H9 (cell line): ENCODE measurements at regions not wholly inside any gene's neighbourhood (a gene's known extent, or its start where the extent isn't known, plus 50 kb on each side); places are given as distances from the start of the nearest gene placed in this dataset.

ENCODE experiments used
- DNase-seq: peaks from one replicate; pipeline ENCODE4 v3.0.0-alpha.2; 2017
- H2AFZ ChIP-seq: one replicate; pipeline ENCODE4 v1.6.1; 2013; ENCODE audit warnings: mild to moderate bottlenecking, low read length, control low read depth, moderate library complexity
- H2AK5ac ChIP-seq: 2 replicates; pipeline ENCODE4 v1.6.1; 2013; ENCODE audit warnings: low read length, control low read depth, mixed read lengths; ENCODE audit not compliant: insufficient read length
- H2BK120ac ChIP-seq: one replicate; pipeline ENCODE4 v1.6.1; 2013; ENCODE audit warnings: low read depth, mild to moderate bottlenecking, low read length, control low read depth, inconsistent platforms; ENCODE audit not compliant: poor library complexity, severe bottlenecking
- H2BK12ac ChIP-seq: 2 replicates; pipeline ENCODE4 v1.6.1; 2013; ENCODE audit warnings: low read length, control low read depth, mixed read lengths, low read depth; ENCODE audit not compliant: insufficient read length
- H2BK15ac ChIP-seq: 2 replicates; pipeline ENCODE4 v1.6.1; 2013; ENCODE audit warnings: low read depth, low read length, control low read depth
- H2BK20ac ChIP-seq: one replicate; pipeline ENCODE4 v1.6.1; 2013; ENCODE audit warnings: low read depth, mild to moderate bottlenecking, low read length, control low read depth, inconsistent platforms; ENCODE audit not compliant: poor library complexity, severe bottlenecking
- H2BK5ac ChIP-seq: 2 replicates; pipeline ENCODE4 v1.6.1; 2013; ENCODE audit warnings: low read length, control low read depth, mixed read lengths; ENCODE audit not compliant: insufficient read length
- H3K14ac ChIP-seq: 2 replicates; pipeline ENCODE4 v1.6.1; 2013; ENCODE audit warnings: low read length, control low read depth; ENCODE audit not compliant: insufficient read depth
- H3K18ac ChIP-seq: 2 replicates; pipeline ENCODE4 v1.6.1; 2013; ENCODE audit warnings: low read depth, mild to moderate bottlenecking, mixed read lengths, low read length, control low read depth; ENCODE audit not compliant: insufficient read length
- H3K23ac ChIP-seq: 2 replicates; pipeline ENCODE4 v1.6.1; 2013; ENCODE audit warnings: low read length, control low read depth, mixed read lengths, low read depth; ENCODE audit not compliant: insufficient read length
- H3K23me2 ChIP-seq: 2 replicates; pipeline ENCODE4 v1.6.1; 2013; ENCODE audit warnings: low read depth, mild to moderate bottlenecking, mixed read lengths, low read length, control low read depth; ENCODE audit not compliant: insufficient read length, poor library complexity, severe bottlenecking
- H3K27ac ChIP-seq: 2 replicates; pipeline ENCODE4 v1.5.1; 2013; ENCODE audit warnings: low read length, control low read depth, mixed read lengths, low read depth; ENCODE audit not compliant: insufficient read length
- H3K27me3 ChIP-seq: 2 replicates; pipeline ENCODE4 v1.6.1; 2013; ENCODE audit warnings: low read length, control low read depth, inconsistent platforms; ENCODE audit not compliant: insufficient read depth
- H3K4ac ChIP-seq: 2 replicates; pipeline ENCODE4 v1.6.1; 2013; ENCODE audit warnings: low read depth, mild to moderate bottlenecking, control low read depth, inconsistent platforms, low read length, moderate library complexity
- H3K4me1 ChIP-seq: 2 replicates; pipeline ENCODE4 v1.6.1; 2013; ENCODE audit warnings: low read length, control low read depth, inconsistent platforms; ENCODE audit not compliant: insufficient read depth
- H3K4me2 ChIP-seq: 2 replicates; pipeline ENCODE4 v1.6.1; 2013; ENCODE audit warnings: low read length, control low read depth, mixed read lengths; ENCODE audit not compliant: insufficient read length, insufficient read depth
- H3K56ac ChIP-seq: 2 replicates; pipeline ENCODE4 v1.6.1; 2013; ENCODE audit warnings: low read depth, mild to moderate bottlenecking, mixed read lengths, low read length, control low read depth; ENCODE audit not compliant: insufficient read length
- H3K79me1 ChIP-seq: 2 replicates; pipeline ENCODE4 v1.6.1; 2013; ENCODE audit warnings: low read depth, mild to moderate bottlenecking, moderate library complexity, low read length, control low read depth, inconsistent platforms; ENCODE audit not compliant: insufficient read depth, poor library complexity, severe bottlenecking
- H3K79me2 ChIP-seq: 2 replicates; pipeline ENCODE4 v1.6.1; 2013; ENCODE audit warnings: low read length, control low read depth, inconsistent platforms; ENCODE audit not compliant: insufficient read depth
- H3K9ac ChIP-seq: 2 replicates; pipeline ENCODE4 v1.6.1; 2013; ENCODE audit warnings: low read length, control low read depth, mixed read lengths; ENCODE audit not compliant: insufficient read length; ENCODE audit errors: extremely low read depth
- H3K9me3 ChIP-seq: one replicate; pipeline ENCODE4 v1.6.1; 2013; ENCODE audit warnings: low read depth, low read length, inconsistent platforms; ENCODE audit not compliant: control insufficient read depth
- H3T11ph ChIP-seq: one replicate; pipeline ENCODE4 v1.6.1; 2013; ENCODE audit warnings: mild to moderate bottlenecking, low read length, control low read depth, inconsistent platforms
- H4K20me1 ChIP-seq: one replicate; pipeline ENCODE4 v1.6.1; 2013; ENCODE audit not compliant: control insufficient read depth, insufficient read length, insufficient read depth
- H4K5ac ChIP-seq: 2 replicates; pipeline ENCODE4 v1.6.1; 2013; ENCODE audit warnings: low read depth, mild to moderate bottlenecking, mixed read lengths, low read length, control low read depth; ENCODE audit not compliant: insufficient read length
- H4K8ac ChIP-seq: replicated peaks from 2 replicates; pipeline ENCODE4 v1.6.1; 2013; ENCODE audit warnings: low read length, control low read depth, mixed read lengths, low read depth; ENCODE audit not compliant: insufficient read length
- H4K91ac ChIP-seq: 2 replicates; pipeline ENCODE4 v1.6.1; 2013; ENCODE audit warnings: low read depth, mild to moderate bottlenecking, moderate library complexity, mixed read lengths, low read length, control low read depth; ENCODE audit not compliant: insufficient read length
- H3K27ac Mint-ChIP-seq, 3 experiments: 2 replicates in 2 of 3; 3 replicates in 1 of 3; pipeline ENCODE4 v1.8.0; 2020 to 2021; ENCODE audit warnings: mixed read lengths in 3 of 3, mild to moderate bottlenecking in 1 of 3, moderate library complexity in 1 of 3
- H3K27me3 Mint-ChIP-seq: 2 replicates; pipeline ENCODE4 v1.8.0; 2021; ENCODE audit warnings: low read depth, mild to moderate bottlenecking, moderate library complexity, mixed read lengths
- H3K36me3 Mint-ChIP-seq, 3 experiments: 2 replicates in 2 of 3; 3 replicates in 1 of 3; pipeline ENCODE4 v1.8.0; 2020 to 2021; ENCODE audit warnings: low read depth in 3 of 3, mixed read lengths in 3 of 3; ENCODE audit not compliant: insufficient read depth in 1 of 3
- H3K4me1 Mint-ChIP-seq, 2 experiments: 2 replicates each; pipeline ENCODE4 v1.8.0; 2020; ENCODE audit warnings: mixed read lengths in 2 of 2
- H3K4me3 Mint-ChIP-seq, 2 experiments: 2 replicates in 1 of 2; 3 replicates in 1 of 2; pipeline ENCODE4 v1.8.0; 2020 to 2021; ENCODE audit warnings: mild to moderate bottlenecking in 2 of 2, mixed read lengths in 2 of 2, moderate library complexity in 1 of 2
- H3K9me3 Mint-ChIP-seq, 2 experiments: 2 replicates in 1 of 2; 3 replicates in 1 of 2; pipeline ENCODE4 v1.8.0; 2020; ENCODE audit warnings: mild to moderate bottlenecking in 2 of 2, mixed read lengths in 2 of 2, moderate library complexity in 1 of 2
- CTCF ChIP-seq: fragments of 200-600 bp; sonication (generic); conservative IDR thresholded peaks from 3 replicates; pipeline ENCODE4 v1.8.0; 2021; ENCODE audit warnings: antibody characterized with exemption, mild to moderate bottlenecking
- WGBS: extraction: QIAGEN DNeasy Blood & Tissue Kit; methylation state at CpG from one replicate; pipeline ENCODE4 v1.1.7; 2013; ENCODE audit warnings: missing lambda C conversion rate, low lambda C conversion rate, mixed read lengths; ENCODE audit not compliant: insufficient read length; ENCODE audit errors: extremely low coverage; 5-methylcytosine and 5-hydroxymethylcytosine counted together

- peak; percentile 43 for DNase-seq
- no peak for TF ChIP-seq CTCF
- Mint-ChIP-seq H3K27me3 (no peaks in the 10 kb centered on the region), H3K9me3 (no peaks in the 10 kb centered on the region), H3K4me1 (peaks cover 1 to 3% of the 10 kb centered on the region in 2 experiments; a peak in 1 of 4 replicates), H3K27ac (peak overlapping the region in 1 of 3 experiments; percentile 65; a peak in 1 of 7 replicates), H3K4me3 (no peak overlapping the region), H3K36me3 (no peaks in the 10 kb centered on the region)
- no peak overlapping the region for H2BK20ac ChIP-seq
- H3K14ac ChIP-seq = no peak overlapping the region
- no peak overlapping the region for H4K8ac ChIP-seq
- H3T11ph ChIP-seq = no peak overlapping the region
- H3K9ac ChIP-seq = no peak overlapping the region
- H3K9me3 ChIP-seq = no peaks in the 10 kb centered on the region
- H2BK120ac ChIP-seq = no peak overlapping the region
- H4K91ac ChIP-seq = no peak overlapping the region
- WGBS = no CpG with 5 or more reads among the region's 7 CpGs
- H3K56ac ChIP-seq = no peak overlapping the region
- H3K4me2 ChIP-seq = no peak overlapping the region
- H2AK5ac ChIP-seq = no peak overlapping the region
- no peaks in the 10 kb centered on the region for H3K79me2 ChIP-seq
- no peak overlapping the region for H3K18ac ChIP-seq
- no peak overlapping the region for H3K27ac ChIP-seq
- H3K23ac ChIP-seq = no peak overlapping the region
- H3K4ac ChIP-seq = no peak overlapping the region
- no peaks in the 10 kb centered on the region for H3K79me1 ChIP-seq
- no peaks in the 10 kb centered on the region for H3K27me3 ChIP-seq
- H3K4me1 ChIP-seq = no peaks in the 10 kb centered on the region
- no peak overlapping the region for H4K5ac ChIP-seq
- no peak overlapping the region for H2BK15ac ChIP-seq
- no peaks in the 10 kb centered on the region for H4K20me1 ChIP-seq
- no peak overlapping the region for H2AFZ ChIP-seq
- H2BK12ac ChIP-seq = no peak overlapping the region
- H2BK5ac ChIP-seq = no peak overlapping the region
- no peaks in the 10 kb centered on the region for H3K23me2 ChIP-seq
Observed at GRCh38 chr7:119472408-119473038, 800.5 kb upstream of the KCND2 start.
